ENCODE measurements at regions not wholly inside any gene's neighbourhood (a gene's known extent, or its start where the extent isn't known, plus 50 kb on each side); places are given as distances from the start of the nearest gene placed in this dataset.

GRCh38 chr11:112459001-112459400, 198.3 kb upstream of the PLET1 start:
- H3K27me3 Mint-ChIP-seq: peaks cover 2% of the 10 kb centered on the region
- H3K9me3 Mint-ChIP-seq: no peaks in the 10 kb centered on the region
- no peaks in the 10 kb centered on the region for H3K36me3 Mint-ChIP-seq (ENCODE audit: low read depth)
- H3K4me3 Mint-ChIP-seq: no peak overlapping the region
- no peak overlapping the region for H3K27ac Mint-ChIP-seq
- ATAC-seq (no peak), DNase-seq (no peak)
- ChIA-PET CTCF (no interaction called here), POLR2A (no interaction called here)
- intact Hi-C loops (cut with micrococcal nuclease): no loop called here
- TF ChIP-seq, protein P1, sequence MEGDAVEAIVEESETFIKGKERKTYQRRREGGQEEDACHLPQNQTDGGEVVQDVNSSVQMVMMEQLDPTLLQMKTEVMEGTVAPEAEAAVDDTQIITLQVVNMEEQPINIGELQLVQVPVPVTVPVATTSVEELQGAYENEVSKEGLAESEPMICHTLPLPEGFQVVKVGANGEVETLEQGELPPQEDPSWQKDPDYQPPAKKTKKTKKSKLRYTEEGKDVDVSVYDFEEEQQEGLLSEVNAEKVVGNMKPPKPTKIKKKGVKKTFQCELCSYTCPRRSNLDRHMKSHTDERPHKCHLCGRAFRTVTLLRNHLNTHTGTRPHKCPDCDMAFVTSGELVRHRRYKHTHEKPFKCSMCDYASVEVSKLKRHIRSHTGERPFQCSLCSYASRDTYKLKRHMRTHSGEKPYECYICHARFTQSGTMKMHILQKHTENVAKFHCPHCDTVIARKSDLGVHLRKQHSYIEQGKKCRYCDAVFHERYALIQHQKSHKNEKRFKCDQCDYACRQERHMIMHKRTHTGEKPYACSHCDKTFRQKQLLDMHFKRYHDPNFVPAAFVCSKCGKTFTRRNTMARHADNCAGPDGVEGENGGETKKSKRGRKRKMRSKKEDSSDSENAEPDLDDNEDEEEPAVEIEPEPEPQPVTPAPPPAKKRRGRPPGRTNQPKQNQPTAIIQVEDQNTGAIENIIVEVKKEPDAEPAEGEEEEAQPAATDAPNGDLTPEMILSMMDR (IDR thresholded peaks at IDR 0.05): no peak
- no peaks in the 10 kb centered on the region for H3K4me1 Mint-ChIP-seq (ENCODE audit: low read depth)

GRCh38 chr11:112460141-112460540, 199.5 kb upstream of the PLET1 start:
- POLR2A ChIA-PET: no interaction called here

GRCh38 chr11:112464949-112465348, 204.3 kb upstream of the PLET1 start:
- no peak for DNase-seq
- Mint-ChIP-seq H3K9me3 (no peaks in the 10 kb centered on the region), H3K27ac (no peak overlapping the region), H3K4me3 (no peak overlapping the region), H3K27me3 (peaks cover 5% of the 10 kb centered on the region), H3K36me3 (ENCODE audit: low read depth) (no peaks in the 10 kb centered on the region), H3K4me1 (ENCODE audit: low read depth) (no peaks in the 10 kb centered on the region)
- ChIA-PET CTCF (no interaction called here), POLR2A (no interaction called here)
- no peak for ATAC-seq
- intact Hi-C loops (cut with micrococcal nuclease): no loop called here
- TF ChIP-seq, protein P1 (IDR thresholded peaks at IDR 0.05): no peak

More at GRCh38 chr11:112460141-112460540, 199.5 kb upstream of the PLET1 start:
- DNase-seq (no peak), ATAC-seq (no peak)
- Mint-ChIP-seq H3K27me3 (peaks cover 2% of the 10 kb centered on the region), H3K36me3 (ENCODE audit: low read depth) (no peaks in the 10 kb centered on the region), H3K4me3 (no peak overlapping the region), H3K9me3 (no peaks in the 10 kb centered on the region), H3K4me1 (ENCODE audit: low read depth) (no peaks in the 10 kb centered on the region), H3K27ac (no peak overlapping the region)
- CTCF ChIA-PET: no interaction called here
- TF ChIP-seq, protein P1 (IDR thresholded peaks at IDR 0.05): no peak
- intact Hi-C loops (cut with micrococcal nuclease): no loop called here

DNA sequence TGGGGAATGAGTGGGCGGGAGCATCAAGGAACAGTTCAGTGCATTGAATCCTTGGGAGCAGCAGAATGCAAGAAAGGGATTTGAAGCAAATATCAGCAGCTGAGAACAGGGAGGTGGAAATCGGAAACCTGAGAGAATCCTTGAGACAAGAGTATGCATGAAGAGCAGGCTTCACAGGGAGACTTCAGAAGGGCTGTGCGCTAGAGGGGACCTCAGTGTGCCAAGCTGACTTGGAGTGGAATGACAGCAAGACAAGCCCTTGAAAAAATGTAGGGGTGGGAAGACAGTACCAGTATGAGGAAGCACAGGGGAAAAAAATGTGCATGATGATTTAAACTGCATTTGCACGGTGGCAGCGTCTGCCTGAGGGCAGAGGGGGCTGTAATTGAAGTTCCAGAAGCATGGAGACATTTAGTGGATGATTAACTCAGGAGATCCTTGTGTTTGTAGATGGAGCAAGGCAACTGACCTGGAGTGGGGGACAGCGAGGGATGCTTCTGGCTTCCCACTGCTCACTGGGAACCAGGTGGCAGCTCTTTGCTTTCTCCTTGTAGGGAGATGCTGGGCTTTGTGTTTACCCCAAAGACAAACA, 204.9 kb upstream of the PLET1 start:
- POLR2A ChIA-PET: no interaction called here
- Mint-ChIP-seq H3K27ac (no peak overlapping the region), H3K4me3 (no peak overlapping the region), H3K36me3 (ENCODE audit: low read depth) (no peaks in the 10 kb centered on the region), H3K27me3 (peaks cover 5% of the 10 kb centered on the region), H3K4me1 (ENCODE audit: low read depth) (no peaks in the 10 kb centered on the region), H3K9me3 (no peaks in the 10 kb centered on the region)
- no peak for ATAC-seq
- intact Hi-C loops (cut with micrococcal nuclease): no loop called here
- TF ChIP-seq, protein P1 (IDR thresholded peaks at IDR 0.05): no peak
- CTCF ChIA-PET: interaction anchor here (1.2 kb wide), 1 partner anchor 16 kb away, joined by 3 read pairs; no protein-coding TSS in a partner anchor
- no peak for DNase-seq

- POLR2A ChIA-PET: no interaction called here
- Mint-ChIP-seq H3K27me3 (peaks cover 5% of the 10 kb centered on the region), H3K9me3 (no peaks in the 10 kb centered on the region), H3K4me1 (ENCODE audit: low read depth) (no peaks in the 10 kb centered on the region), H3K36me3 (ENCODE audit: low read depth) (no peaks in the 10 kb centered on the region), H3K4me3 (no peak overlapping the region), H3K27ac (no peak overlapping the region)
- ATAC-seq (no peak), DNase-seq (no peak)
- CTCF ChIA-PET: interaction anchor here (1.4 kb wide), 1 partner anchor 14 kb away, joined by 5 read pairs; no protein-coding TSS in a partner anchor
- intact Hi-C loops (cut with micrococcal nuclease): no loop called here
- TF ChIP-seq, protein P1 (IDR thresholded peaks at IDR 0.05): no peak
Observed at GRCh38 chr11:112467721-112468120, 207.1 kb upstream of the PLET1 start.

All from activated CD8-positive, alpha-beta T cell treated with anti-CD3 and anti-CD28 coated beads for 36 hours (primary cell).